Kidney (tissue), 13 donors: ENCODE measurements at regions not wholly inside any gene's neighbourhood (a gene's known extent, or its start where the extent isn't known, plus 50 kb on each side); places are given as distances from the start of the nearest gene placed in this dataset.

Experiments used
- DNase-seq, 5 donors: peaks; one replicate each; pipeline ENCODE4 v3.0.0-alpha.2; 2013 to 2020
- FAIRE-seq: peaks from 2 replicates; lab custom pipeline; 2012; peaks lifted over from hg19 to GRCh38; lab: Jason Lieb, UNC
- H3K27ac ChIP-seq, 2 donors: one replicate each; pipeline ENCODE4 v1.7.0; 2013; ENCODE audit warnings: low read depth in 2 of 2, low read length in 2 of 2, inconsistent platforms in 1 of 2
- H3K27me3 ChIP-seq: one replicate; pipeline ENCODE4 v1.7.1; 2013; ENCODE audit warnings: low read length, inconsistent platforms; ENCODE audit not compliant: control insufficient read depth, insufficient read depth
- H3K36me3 ChIP-seq, 3 donors: one replicate each; pipeline versions ENCODE4 v1.7.0 to v1.7.1; 2013; ENCODE audit warnings: low read length in 3 of 3, control low read depth in 1 of 3, inconsistent platforms in 1 of 3; ENCODE audit not compliant: insufficient read depth in 3 of 3, control insufficient read depth in 2 of 3
- H3K4me1 ChIP-seq, 3 donors: one replicate each; pipeline versions ENCODE4 v1.7.0 to v1.7.1; 2013; ENCODE audit warnings: low read length in 3 of 3, inconsistent platforms in 1 of 3, low read depth in 1 of 3; ENCODE audit not compliant: control insufficient read depth in 2 of 3, insufficient read depth in 2 of 3
- H3K4me3 ChIP-seq, 3 donors: one replicate each; pipeline versions ENCODE4 v1.7.0 to v1.8.1; 2013; ENCODE audit warnings: low read length in 3 of 3, control low read depth in 1 of 3, inconsistent platforms in 1 of 3
- H3K9ac ChIP-seq, 3 donors: one replicate each; pipeline versions ENCODE4 v1.7.0 to v1.7.1; 2013; ENCODE audit warnings: low read length in 3 of 3, control low read depth in 1 of 3, inconsistent platforms in 1 of 3
- H3K9me3 ChIP-seq, 3 donors: one replicate each; pipeline versions ENCODE4 v1.7.0 to v1.7.1; 2013; ENCODE audit warnings: low read length in 3 of 3, control low read depth in 1 of 3, inconsistent platforms in 1 of 3; ENCODE audit not compliant: control insufficient read depth in 2 of 3, insufficient read depth in 1 of 3
- CTCF ChIP-seq: IDR thresholded peaks from 3 replicates; pipeline ENCODE4 v1.5.1; 2012; ENCODE audit warnings: mild to moderate bottlenecking, moderate library complexity, borderline replicate concordance; ENCODE audit not compliant: insufficient read depth; ENCODE audit errors: extremely low read depth
- intact Hi-C: fragments of 100-400 bp; cut with DNase I; formaldehyde crosslinking; loops from one replicate; pipeline ENCODE4 v1.11.1; 2022
- donor health status: control.
- donor health status: control.
- donor health status: control.
- donor health status: control.
- donor health status: control.
- donor health status: DM: yes; HTN: yes; CAD: no.
- donor health status: Normal renal cell carcinoma (clear cell type).

GRCh38 chr5:124349931-124350330 is 396.5 kb downstream of the ZNF608 start:
- DNase-seq (no peak), FAIRE-seq (no peak)
- Histone ChIP-seq H3K9me3 (no peaks in the 10 kb centered on the region), H3K27ac (no peak overlapping the region), H3K36me3 (no peaks in the 10 kb centered on the region), H3K9ac (no peak overlapping the region), H3K27me3 (no peaks in the 10 kb centered on the region), H3K4me3 (no peak overlapping the region), H3K4me1 (no peaks in the 10 kb centered on the region)
- no peak for TF ChIP-seq CTCF
- intact Hi-C loops, result no loop called here

DNA sequence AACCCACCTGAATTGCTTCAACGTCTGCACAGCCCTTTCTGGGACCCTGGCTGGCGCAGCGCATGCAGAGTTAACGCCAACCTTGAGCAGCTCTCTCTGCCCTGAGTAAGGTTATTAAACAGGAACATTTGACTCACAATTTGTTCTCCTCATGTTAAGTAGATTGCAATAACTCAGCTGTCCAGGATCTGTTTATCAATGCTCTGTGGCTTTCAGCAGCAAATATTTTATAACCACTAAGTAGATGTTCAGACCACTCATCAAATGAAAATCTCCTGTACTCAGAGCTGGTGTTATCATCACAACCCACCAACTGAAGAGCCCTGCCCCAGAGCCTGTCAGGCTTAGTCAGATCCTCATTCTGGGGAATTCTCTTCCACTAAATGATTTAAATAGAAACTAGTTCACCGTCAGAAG is 403.0 kb downstream of the ZNF608 start:
- no peak for TF ChIP-seq CTCF
- FAIRE-seq (no peak), DNase-seq (no peak)
- Histone ChIP-seq H3K27ac (no peak overlapping the region), H3K9ac (no peak overlapping the region), H3K4me3 (no peak overlapping the region), H3K27me3 (no peaks in the 10 kb centered on the region), H3K9me3 (no peaks in the 10 kb centered on the region), H3K4me1 (no peaks in the 10 kb centered on the region), H3K36me3 (no peaks in the 10 kb centered on the region)
- intact Hi-C loops, result no loop called here

GRCh38 chr5:124342986-124343385 is 403.5 kb downstream of the ZNF608 start:
- DNase-seq, result no peak

More at GRCh38 chr5:124342986-124343385, 403.5 kb downstream of the ZNF608 start:
- TF ChIP-seq CTCF, result no peak
- no peak overlapping the region for H3K27ac ChIP-seq
- H3K9me3 ChIP-seq, result no peaks in the 10 kb centered on the region
- H3K4me1 ChIP-seq, result no peaks in the 10 kb centered on the region
- intact Hi-C loops, result no loop called here
- no peak for FAIRE-seq
- H3K4me3 ChIP-seq, result no peak overlapping the region
- H3K27me3 ChIP-seq, result no peaks in the 10 kb centered on the region
- H3K9ac ChIP-seq, result no peak overlapping the region
- no peaks in the 10 kb centered on the region for H3K36me3 ChIP-seq
